LNCaP clone FGC (cell line): ENCODE measurements at regions not wholly inside any gene's neighbourhood (a gene's known extent, or its start where the extent isn't known, plus 50 kb on each side); places are given as distances from the start of the nearest gene placed in this dataset.

Experiments
- DNase-seq: peaks from one replicate; pipeline ENCODE4 v3.0.0-alpha.2; 2011; ENCODE audit warnings: low read depth
- H3K4me3 ChIP-seq: 2 replicates; pipeline ENCODE4 v1.5.1; 2011; ENCODE audit warnings: mild to moderate bottlenecking, low read depth, low read length, control low read depth
- CTCF ChIP-seq: IDR thresholded peaks from 2 replicates; pipeline ENCODE4 v1.5.1; 2012; ENCODE audit warnings: mild to moderate bottlenecking; ENCODE audit not compliant: control insufficient read depth, insufficient read depth; ENCODE audit errors: extremely low read depth

GRCh38 chr9:135320331-135320730, 159.3 kb upstream of the PPP1R26 start:
- no peak for DNase-seq
- no peak for TF ChIP-seq CTCF
- no peak overlapping the region for H3K4me3 ChIP-seq

GRCh38 chr9:135320943-135321342, 158.6 kb upstream of the PPP1R26 start:
- no peak overlapping the region for H3K4me3 ChIP-seq
- no peak for DNase-seq
- TF ChIP-seq CTCF, result no peak

- no peak overlapping the region for H3K4me3 ChIP-seq
- no peak for TF ChIP-seq CTCF
- DNase-seq, result no peak
Measured at GRCh38 chr9:135321580-135321979, 158.0 kb upstream of the PPP1R26 start.

- H3K4me3 ChIP-seq, result no peak overlapping the region
Measured at GRCh38 chr9:135324329-135324728, 155.3 kb upstream of the PPP1R26 start.

GRCh38 chr9:135326141-135326540, 153.4 kb upstream of the PPP1R26 start:
- no peak overlapping the region for H3K4me3 ChIP-seq
- DNase-seq, result no peak
- no peak for TF ChIP-seq CTCF

More at GRCh38 chr9:135324329-135324728, 155.3 kb upstream of the PPP1R26 start:
- no peak for DNase-seq
- no peak for TF ChIP-seq CTCF

- no peak for TF ChIP-seq CTCF
- no peak for DNase-seq
- no peak overlapping the region for H3K4me3 ChIP-seq
Measured at GRCh38 chr9:135326633-135327152, 152.9 kb upstream of the PPP1R26 start.

- H3K4me3 ChIP-seq, result no peak overlapping the region
- no peak for DNase-seq
- TF ChIP-seq CTCF, result no peak
Measured at GRCh38 chr9:135328485-135329417, 150.8 kb upstream of the PPP1R26 start.
